SK-N-SH treated with all-trans-retinoic acid at 6 μM for 48 hours (cell line): ENCODE measurements at regions not wholly inside any gene's neighbourhood (a gene's known extent, or its start where the extent isn't known, plus 50 kb on each side); places are given as distances from the start of the nearest gene placed in this dataset.

Experiments used
- ARNTL ChIP-seq: fragments of 450-650 bp; formaldehyde crosslinking; IDR thresholded peaks from 2 replicates; pipeline ENCODE4 v1.5.0; 2020; ENCODE audit warnings: low read depth, mild to moderate bottlenecking, moderate library complexity, borderline replicate concordance
- BACH2 ChIP-seq: fragments of 250-450 bp; sonication (Bioruptor Pico); IDR thresholded peaks from 2 replicates; pipeline ENCODE4 v1.9.0; 2021; ENCODE audit warnings: mild to moderate bottlenecking, borderline replicate concordance
- CREB5 ChIP-seq: fragments of 250-450 bp; sonication (Bioruptor Pico); IDR thresholded peaks from 2 replicates; pipeline ENCODE4 v1.5.1; 2020; ENCODE audit warnings: low read depth, mild to moderate bottlenecking, moderate library complexity
- ISL1 ChIP-seq: fragments of 250-450 bp; sonication (Bioruptor Pico); IDR thresholded peaks from 2 replicates; pipeline ENCODE4 v2.1.2; 2022; ENCODE audit warnings: mild to moderate bottlenecking, moderate library complexity
- PATZ1 ChIP-seq: fragments of 250-450 bp; sonication (Bioruptor Pico); IDR thresholded peaks from 2 replicates; pipeline ENCODE4 v1.8.0; 2020; ENCODE audit warnings: mild to moderate bottlenecking, moderate library complexity, borderline replicate concordance
- POU6F1 ChIP-seq: fragments of 250-450 bp; sonication (Bioruptor Pico); IDR thresholded peaks from 2 replicates; pipeline ENCODE4 v1.8.0; 2021; ENCODE audit warnings: low read depth, mild to moderate bottlenecking, moderate library complexity, borderline replicate concordance
- RARB ChIP-seq: fragments of 250-450 bp; sonication (Bioruptor Pico); IDR thresholded peaks from 2 replicates; pipeline ENCODE4 v1.8.0; 2021; ENCODE audit warnings: mild to moderate bottlenecking, moderate library complexity
- TCF4 ChIP-seq: fragments of 250-450 bp; sonication (Bioruptor Pico); IDR thresholded peaks from 2 replicates; pipeline ENCODE4 v1.8.0; 2021; ENCODE audit warnings: mild to moderate bottlenecking, moderate library complexity, borderline replicate concordance
- TOX ChIP-seq: fragments of 250-450 bp; sonication (Bioruptor Pico); IDR thresholded peaks from 2 replicates; pipeline ENCODE4 v1.8.0; 2021; ENCODE audit warnings: mild to moderate bottlenecking, moderate library complexity, borderline replicate concordance
- ZFP3 ChIP-seq: fragments of 250-450 bp; sonication (Bioruptor Pico); IDR thresholded peaks from 2 replicates; pipeline ENCODE4 v1.5.0; 2020; ENCODE audit warnings: mild to moderate bottlenecking, moderate library complexity
- ZFP30 ChIP-seq: fragments of 450-650 bp; formaldehyde crosslinking; IDR thresholded peaks from 2 replicates; pipeline ENCODE4 v1.5.0; 2022; ENCODE audit warnings: mild to moderate bottlenecking, moderate library complexity
- ZNF565 ChIP-seq: fragments of 450-650 bp; formaldehyde crosslinking; conservative IDR thresholded peaks from 2 replicates; pipeline ENCODE4 v1.5.0; 2020; ENCODE audit warnings: low read depth, mild to moderate bottlenecking, moderate library complexity
- ZNF8 ChIP-seq: fragments of 450-650 bp; formaldehyde crosslinking; IDR thresholded peaks from 2 replicates; pipeline ENCODE4 v1.5.0; 2020; ENCODE audit warnings: mild to moderate bottlenecking, moderate library complexity

- TF ChIP-seq TCF4 (CRISPR knock-in tag) (no peak), ISL1 (CRISPR knock-in tag) (no peak), PATZ1 (no peak), ZNF8 (no peak), RARB (CRISPR knock-in tag) (no peak), BACH2 (no peak), TOX (CRISPR knock-in tag) (no peak), ZFP30 (CRISPR knock-in tag) (no peak), POU6F1 (CRISPR knock-in tag) (no peak), CREB5 (CRISPR knock-in tag) (no peak), ARNTL (CRISPR knock-in tag) (no peak), ZFP3 (CRISPR knock-in tag) (no peak), ZNF565 (CRISPR knock-in tag) (no peak)
Observed at GRCh38 chr11:44376423-44376822, 66.5 kb upstream of the ALX4 start.
